IMR-90 (cell line): ENCODE measurements at regions not wholly inside any gene's neighbourhood (a gene's known extent, or its start where the extent isn't known, plus 50 kb on each side); places are given as distances from the start of the nearest gene placed in this dataset.

Source experiments
- ATAC-seq: fragments of 200-7000 bp; cut with Tn5 transposase; 2 replicates; pipeline ENCODE4 v1.9.1; 2020; ENCODE audit warnings: low read depth, mild to moderate bottlenecking, moderate library complexity
- BruUV-seq: library from RNA; stranded (reverse); fragments of 400-500 nt; replicated peaks from 2 replicates; lab custom pipeline; 2021; lab: Mats Ljungman, UMichigan
- CTCF ChIA-PET: fragments of 300-600 bp; formaldehyde crosslinking; extraction: SDS; loops from one replicate; lab custom pipeline; 2021; ENCODE audit warnings: antibody characterized with exemption; lab: Yijun Ruan, JAX
- POLR2A ChIA-PET: fragments of 300-600 bp; sonication (Branson Sonifier 250); formaldehyde crosslinking; loops from one replicate; lab custom pipeline; 2022; ENCODE audit warnings: antibody characterized with exemption; ENCODE audit not compliant: unreplicated experiment; lab: Charles Lee
- DNase-seq: peaks from one replicate; pipeline ENCODE4 v3.0.0; 2013
- H2AFZ ChIP-seq: replicated peaks from 2 replicates; pipeline ENCODE3; 2013; ENCODE audit warnings: low read length, mild to moderate bottlenecking; ENCODE audit not compliant: poor library complexity
- H2AK5ac ChIP-seq: 2 replicates; pipeline ENCODE4 v1.6.1; 2013; ENCODE audit warnings: low read depth, low read length, inconsistent platforms
- H2AK9ac ChIP-seq: replicated peaks from 2 replicates; pipeline ENCODE3; 2013; ENCODE audit warnings: mild to moderate bottlenecking, low read depth, low read length, moderate library complexity; ENCODE audit not compliant: poor library complexity
- H2BK120ac ChIP-seq: 2 replicates; pipeline ENCODE4 v1.6.1; 2013; ENCODE audit warnings: low read depth, low read length, inconsistent platforms
- H2BK15ac ChIP-seq: 3 replicates; pipeline ENCODE4 v1.6.1; 2013; ENCODE audit warnings: low read depth, low read length, inconsistent platforms
- H2BK20ac ChIP-seq: 2 replicates; pipeline ENCODE4 v1.6.1; 2013; ENCODE audit warnings: low read depth, mild to moderate bottlenecking, inconsistent platforms, low read length, moderate library complexity
- H2BK5ac ChIP-seq: 2 replicates; pipeline ENCODE4 v1.6.1; 2013; ENCODE audit warnings: mild to moderate bottlenecking, low read depth, low read length, inconsistent platforms; ENCODE audit not compliant: poor library complexity, severe bottlenecking
- H3K14ac ChIP-seq: replicated peaks from 2 replicates; pipeline ENCODE4 v1.6.1; 2013; ENCODE audit warnings: low read depth, low read length, inconsistent platforms
- H3K18ac ChIP-seq: 2 replicates; pipeline ENCODE4 v1.6.1; 2013; ENCODE audit warnings: low read depth, low read length, control low read depth
- H3K23ac ChIP-seq: 2 replicates; pipeline ENCODE4 v1.6.1; 2013; ENCODE audit warnings: low read depth, low read length, inconsistent platforms
- H3K27ac ChIP-seq: 2 replicates; pipeline ENCODE4 v1.5.1; 2013; ENCODE audit warnings: mild to moderate bottlenecking, control low read depth, low read length; ENCODE audit not compliant: insufficient read depth
- H3K27me3 ChIP-seq: 2 replicates; pipeline ENCODE4 v1.6.1; 2013; ENCODE audit warnings: low read length; ENCODE audit not compliant: control insufficient read depth, insufficient read depth
- H3K36me3 ChIP-seq: 2 replicates; pipeline ENCODE4 v1.6.1; 2013; ENCODE audit warnings: low read length, mixed read lengths; ENCODE audit not compliant: control insufficient read depth, insufficient read depth
- H3K4ac ChIP-seq: 2 replicates; pipeline ENCODE4 v1.6.1; 2013; ENCODE audit warnings: low read depth, low read length, inconsistent platforms
- H3K4me1 ChIP-seq: 2 replicates; pipeline ENCODE4 v1.6.1; 2013; ENCODE audit warnings: low read length, mixed read lengths; ENCODE audit not compliant: control insufficient read depth, insufficient read depth
- H3K4me2 ChIP-seq: 2 replicates; pipeline ENCODE4 v1.6.1; 2013; ENCODE audit warnings: low read depth, mild to moderate bottlenecking, control low read depth, low read length, moderate library complexity
- H3K4me3 ChIP-seq: 2 replicates; pipeline ENCODE4 v1.5.1; 2013; ENCODE audit warnings: low read depth, mild to moderate bottlenecking, control low read depth, low read length, moderate library complexity; ENCODE audit not compliant: insufficient read depth
- H3K56ac ChIP-seq: 2 replicates; pipeline ENCODE4 v1.6.1; 2013; ENCODE audit warnings: low read length, inconsistent platforms; ENCODE audit not compliant: insufficient read depth; ENCODE audit errors: extremely low read depth
- H3K79me1 ChIP-seq, 2 experiments: 2 replicates each; pipeline ENCODE4 v1.6.1; 2013; ENCODE audit warnings: low read length in 2 of 2, inconsistent platforms in 1 of 2, low read depth in 1 of 2
- H3K9ac ChIP-seq: 2 replicates; pipeline ENCODE4 v1.6.1; 2013; ENCODE audit warnings: low read depth, low read length, control low read depth
- H3K9me1 ChIP-seq: 2 replicates; pipeline ENCODE4 v1.6.1; 2013; ENCODE audit warnings: low read length, inconsistent platforms; ENCODE audit not compliant: insufficient read depth
- H3K9me3 ChIP-seq: 2 replicates; pipeline ENCODE4 v1.6.1; 2013; ENCODE audit warnings: low read length; ENCODE audit not compliant: control insufficient read depth, insufficient read depth
- H4K20me1 ChIP-seq: 2 replicates; pipeline ENCODE4 v1.6.1; 2013; ENCODE audit warnings: low read length, inconsistent platforms; ENCODE audit not compliant: insufficient read depth
- H4K5ac ChIP-seq: 2 replicates; pipeline ENCODE4 v1.6.1; 2013; ENCODE audit warnings: mild to moderate bottlenecking, low read depth, low read length, control low read depth
- H4K8ac ChIP-seq, 2 experiments: 2 replicates each; pipeline ENCODE4 v1.6.1; 2013; ENCODE audit warnings: low read depth in 2 of 2, low read length in 2 of 2, control low read depth in 1 of 2, inconsistent platforms in 1 of 2
- H4K91ac ChIP-seq: 2 replicates; pipeline ENCODE4 v1.6.1; 2013; ENCODE audit warnings: low read depth, low read length, inconsistent platforms; ENCODE audit not compliant: insufficient read depth
- FOS ChIP-seq: fragments of 150-350 bp; IDR thresholded peaks from 2 replicates; pipeline ENCODE4 v1.6.1; 2016; ENCODE audit warnings: low read depth, low read length
- dilution Hi-C: fragments of 300-500 bp; cut with HindIII; formaldehyde crosslinking; loops from one replicate; pipeline ENCODE4 v1.14.3; 2018; ENCODE audit warnings: low sequenced_read_pairs; ENCODE audit not compliant: unreplicated experiment
- in situ Hi-C: fragments of 300-500 bp; cut with MboI; formaldehyde crosslinking; loops from 3 replicates; pipeline ENCODE4 v1.14.3; 2019; ENCODE audit warnings: low sequenced_read_pairs, inconsistent platforms, mixed read lengths
- intact Hi-C: fragments of 100-400 bp; cut with micrococcal nuclease; formaldehyde crosslinking; loops from 2 replicates; pipeline ENCODE4 v1.10.0; 2022

DNA sequence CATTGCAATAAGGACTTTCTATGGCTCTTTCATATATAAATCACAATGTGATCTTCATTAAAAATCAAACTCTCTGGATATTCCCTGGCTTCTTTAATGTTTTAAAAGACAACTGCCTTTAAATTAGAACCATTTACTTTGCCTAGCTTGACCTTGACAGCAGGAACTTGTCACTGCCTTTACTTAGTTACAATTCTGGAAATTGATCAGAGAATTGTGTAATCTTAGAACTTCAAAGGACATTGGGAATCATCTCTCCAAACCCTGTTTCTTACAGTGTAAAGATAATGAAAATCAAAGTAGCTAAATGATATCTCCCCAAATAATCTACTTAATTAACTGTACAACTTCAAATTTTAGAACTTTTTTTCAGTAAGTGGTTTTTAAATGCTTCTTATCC, 517.6 kb upstream of the CCDC179 start:
- H3K27ac ChIP-seq = no peak overlapping the region
- ATAC-seq = no peak
- intact Hi-C loops = no loop called here
- H3K56ac ChIP-seq = no peak overlapping the region
- no peak overlapping the region for H2BK120ac ChIP-seq
- no peak overlapping the region for H3K14ac ChIP-seq
- H2BK20ac ChIP-seq = no peak overlapping the region
- H3K9me1 ChIP-seq = no peaks in the 10 kb centered on the region
- no peak overlapping the region for H3K4me2 ChIP-seq
- no peak overlapping the region for H3K9ac ChIP-seq
- H2BK15ac ChIP-seq = no peak overlapping the region
- H4K5ac ChIP-seq = no peak overlapping the region
- TF ChIP-seq FOS = no peak
- no peak overlapping the region for H3K18ac ChIP-seq
- no peak overlapping the region for H2BK5ac ChIP-seq
- no peaks in the 10 kb centered on the region for H3K36me3 ChIP-seq
- H3K4me3 ChIP-seq = no peak overlapping the region
- H3K9me3 ChIP-seq = no peaks in the 10 kb centered on the region
- no peak overlapping the region for H3K4ac ChIP-seq
- H3K27me3 ChIP-seq = no peaks in the 10 kb centered on the region
- H2AFZ ChIP-seq = no peak overlapping the region
- no peak overlapping the region for H2AK9ac ChIP-seq
- H3K4me1 ChIP-seq = no peaks in the 10 kb centered on the region
- H4K91ac ChIP-seq = no peak overlapping the region
- dilution Hi-C loops = no loop called here
- no peak overlapping the region for H4K8ac ChIP-seq
- in situ Hi-C loops = no loop called here
- ChIA-PET CTCF (no interaction called here), POLR2A (no interaction called here)
- BruUV-seq = no TSS peak
- H3K23ac ChIP-seq = no peak overlapping the region
- DNase-seq = no peak
- H2AK5ac ChIP-seq = no peak overlapping the region
- H3K79me1 ChIP-seq = no peaks in the 10 kb centered on the region
- no peaks in the 10 kb centered on the region for H4K20me1 ChIP-seq
